ENCODE measurements at regions not wholly inside any gene's neighbourhood (a gene's known extent, or its start where the extent isn't known, plus 50 kb on each side); places are given as distances from the start of the nearest gene placed in this dataset.
"Not testable (repeated sequence)": the region's sequence is repeated elsewhere in the genome, so short reads cannot be mapped to it uniquely, and the experiment has no call there.

DNA sequence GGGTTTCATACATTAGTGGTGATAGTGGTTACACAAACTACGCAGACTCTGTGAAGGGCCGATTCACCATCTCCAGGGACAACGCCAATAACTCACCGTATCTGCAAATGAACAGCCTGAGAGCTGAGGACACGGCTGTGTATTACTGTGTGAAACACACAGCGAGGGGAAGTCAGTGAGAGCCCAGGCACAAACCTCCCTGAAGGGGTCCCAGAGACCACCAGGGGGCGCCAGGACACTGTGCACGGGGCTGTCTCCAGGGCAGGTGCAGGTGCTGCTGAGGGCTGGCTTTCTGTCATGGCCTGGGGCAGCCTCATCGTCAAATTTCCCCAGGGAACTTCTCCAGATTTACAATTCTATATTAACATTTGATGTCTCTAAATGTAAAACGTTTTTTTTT is 184.6 kb upstream of the TP53TG3C start:
- ATAC-seq; intact Hi-C loops (cut with micrococcal nuclease): not testable (repeated sequence)
- DNase-seq: peak; percentile 70

DNA sequence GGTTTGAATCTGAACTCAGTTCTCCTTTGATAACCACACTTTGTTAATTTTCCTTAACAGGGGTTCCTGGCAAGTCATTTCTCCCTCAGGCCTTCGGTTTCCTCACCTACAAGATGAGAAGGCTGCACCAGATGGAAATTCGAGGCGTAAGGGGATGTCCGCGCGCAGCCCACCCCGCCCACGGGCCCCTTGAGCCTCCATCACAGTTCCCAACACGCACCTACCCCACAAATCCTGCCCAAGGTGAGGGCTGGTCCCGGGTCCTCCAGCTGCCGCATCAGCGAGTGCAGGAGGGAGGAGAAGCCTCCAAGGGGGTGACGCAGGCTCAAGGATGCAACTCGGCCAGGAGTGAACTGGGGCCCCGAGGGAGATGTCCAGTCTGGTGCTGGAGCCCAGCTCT is 166.9 kb upstream of the TP53TG3C start:
- intact Hi-C loops (cut with micrococcal nuclease); DNase-seq; ATAC-seq: not testable (repeated sequence)

DNA sequence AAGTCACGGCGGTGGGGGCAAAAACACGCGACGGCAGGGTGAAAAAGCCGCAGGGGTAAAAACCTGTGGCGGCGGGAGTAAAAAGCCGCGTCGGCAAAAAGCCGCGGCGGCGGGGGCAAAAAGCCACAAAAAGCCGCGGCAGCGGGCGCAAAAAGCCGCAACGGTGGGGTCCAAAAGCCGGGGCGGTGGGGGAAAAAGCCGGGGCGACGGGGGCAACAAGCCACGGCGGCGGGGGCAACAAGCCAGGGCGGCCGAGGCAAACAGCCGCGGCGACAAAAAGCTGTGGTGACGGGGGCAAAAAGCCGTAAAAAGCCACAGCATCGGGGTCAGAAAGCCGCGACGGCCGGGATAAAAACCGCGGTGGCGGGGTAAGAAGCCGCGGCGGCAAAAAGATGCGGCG is 166.1 kb upstream of the TP53TG3C start:
- intact Hi-C loops (cut with micrococcal nuclease); DNase-seq; ATAC-seq: not testable (repeated sequence)

DNA sequence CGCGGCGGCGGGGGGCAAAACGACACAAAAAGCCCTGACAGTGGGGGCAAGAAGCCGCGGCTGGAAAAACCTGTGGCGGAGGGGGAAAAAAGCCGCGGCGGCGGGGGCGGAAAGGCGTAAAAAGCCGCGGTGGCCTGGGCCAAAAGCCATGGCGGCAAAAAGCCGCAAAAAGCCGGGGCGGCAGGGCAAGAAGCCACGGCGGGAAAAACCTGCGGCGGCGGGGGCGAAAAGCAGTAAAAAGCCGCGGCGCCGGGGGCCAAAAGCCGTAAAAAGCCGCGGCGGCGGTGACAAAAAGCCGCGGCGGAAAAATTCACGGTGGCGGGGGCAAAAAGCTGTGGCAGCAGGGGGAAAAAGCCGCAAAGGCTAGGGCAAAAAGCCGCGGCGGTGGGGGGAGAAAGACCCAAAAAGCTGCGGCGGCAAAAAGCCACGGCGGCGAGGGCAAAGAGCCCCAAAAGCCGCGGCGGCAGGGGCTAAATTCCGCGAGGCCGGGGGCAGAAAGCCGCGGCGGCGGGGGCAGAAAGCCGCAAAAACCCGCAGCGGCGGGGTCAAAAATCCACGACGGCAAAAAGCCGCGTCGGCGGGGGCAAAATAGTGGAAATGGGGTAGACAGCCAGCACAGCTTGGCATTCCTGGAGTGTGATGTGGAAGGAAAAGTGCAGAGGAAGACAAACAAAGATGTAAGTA is 165.2 kb upstream of the TP53TG3C start:
- DNase-seq; ATAC-seq; intact Hi-C loops (cut with micrococcal nuclease): not testable (repeated sequence)

DNA sequence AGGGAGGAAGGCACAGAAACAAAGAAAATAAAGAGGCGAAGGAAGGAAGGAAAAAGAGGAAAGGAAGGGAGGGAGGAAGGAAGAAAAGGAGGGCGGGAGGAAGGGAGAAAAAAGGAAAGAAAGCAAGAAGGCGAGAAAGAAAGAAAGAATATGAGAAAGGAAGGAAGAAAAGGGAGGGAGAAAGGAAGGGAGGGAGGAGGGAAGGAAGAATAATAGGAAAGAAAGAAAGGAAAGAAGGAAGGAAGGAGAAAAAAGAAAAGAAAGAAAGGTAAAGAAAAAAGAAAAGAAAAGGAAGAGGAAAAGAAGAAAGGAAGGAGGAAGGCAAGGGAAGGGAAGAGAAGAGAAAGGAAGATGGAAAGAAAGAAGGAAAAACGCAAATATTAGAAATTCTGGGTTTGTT is 145.2 kb upstream of the TP53TG3C start:
- intact Hi-C loops (cut with micrococcal nuclease); DNase-seq; ATAC-seq: not testable (repeated sequence)

DNA sequence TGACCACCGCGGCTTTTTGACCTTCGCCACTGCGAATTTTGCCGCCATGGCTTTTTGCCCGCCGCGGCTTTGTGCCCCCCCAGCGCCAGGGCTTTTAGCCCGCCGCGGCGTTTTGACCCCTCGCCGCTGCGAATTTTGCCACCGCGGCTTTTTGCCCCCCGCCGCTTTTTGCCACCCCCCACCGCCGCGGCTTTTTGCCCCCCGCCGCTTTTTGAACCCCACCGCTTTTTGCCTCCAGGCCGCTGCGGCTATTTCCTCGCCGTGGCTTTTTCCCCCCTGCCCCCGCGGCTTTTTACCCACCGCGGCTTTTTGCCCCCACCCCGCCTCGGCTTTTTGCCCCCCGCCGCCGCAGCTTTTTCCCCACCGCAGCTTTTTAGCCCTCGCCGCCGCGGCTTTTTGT is 134.8 kb upstream of the TP53TG3C start:
- intact Hi-C loops (cut with micrococcal nuclease): no loop called here
- ATAC-seq (no peak), DNase-seq (no peak)

DNA sequence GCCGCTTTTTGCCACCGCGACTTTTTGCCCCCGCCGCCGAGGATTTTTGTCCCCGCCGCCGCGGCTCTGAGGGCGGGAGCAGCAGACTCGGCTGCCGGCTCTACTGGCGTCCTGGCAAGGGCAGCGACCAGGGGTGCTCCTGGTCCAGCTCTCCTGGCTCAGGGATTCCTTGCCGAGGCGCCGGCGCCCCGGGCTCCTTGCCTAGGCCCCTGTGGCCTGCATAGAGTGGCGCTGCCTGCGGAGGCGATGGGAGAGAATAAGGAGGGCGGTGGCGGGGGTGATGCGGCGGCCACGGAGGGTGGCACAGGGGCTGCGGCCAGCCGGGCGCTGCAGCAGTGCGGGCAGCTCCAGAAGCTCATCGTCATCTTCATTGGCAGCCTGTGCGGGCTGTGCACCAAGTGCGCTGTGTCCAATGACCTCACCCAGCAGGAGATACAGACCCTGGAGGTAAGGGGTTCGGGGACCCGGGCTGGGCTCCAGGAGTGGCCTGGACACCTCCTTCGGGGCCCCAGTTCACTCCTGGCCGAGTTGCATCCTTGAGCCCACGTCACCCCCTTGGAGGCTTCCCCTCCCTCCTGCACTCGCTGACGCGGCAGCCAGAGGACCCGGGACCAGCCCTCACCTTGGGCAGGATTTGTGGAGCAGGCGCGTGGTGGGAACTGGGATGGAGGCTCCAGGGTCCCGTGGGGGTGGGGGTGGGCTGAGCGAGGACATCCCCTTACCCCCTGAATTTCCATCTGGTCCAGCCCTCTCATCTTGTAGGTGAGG is 134.2 kb upstream of the TP53TG3C start:
- ATAC-seq; intact Hi-C loops (cut with micrococcal nuclease); DNase-seq: not testable (repeated sequence)

DNA sequence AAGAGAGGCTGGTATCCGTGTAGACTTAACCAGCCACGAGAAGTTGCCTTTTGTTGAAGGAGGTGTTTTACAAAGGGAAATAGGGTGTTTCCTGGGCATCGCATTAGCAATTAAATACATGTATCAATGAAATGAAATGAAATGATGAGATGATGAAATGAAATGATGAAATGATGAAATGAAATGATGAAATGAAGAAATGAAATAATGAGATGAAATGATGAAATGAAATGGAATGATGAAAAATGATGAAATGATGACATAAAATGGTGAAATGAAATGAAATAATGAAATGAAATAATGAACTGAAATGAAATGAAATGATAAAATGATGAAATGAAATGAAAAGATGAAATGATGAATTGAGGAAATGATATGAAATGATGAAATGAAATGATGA is 131.3 kb upstream of the TP53TG3C start:
- DNase-seq; intact Hi-C loops (cut with micrococcal nuclease); ATAC-seq: not testable (repeated sequence)

DNA sequence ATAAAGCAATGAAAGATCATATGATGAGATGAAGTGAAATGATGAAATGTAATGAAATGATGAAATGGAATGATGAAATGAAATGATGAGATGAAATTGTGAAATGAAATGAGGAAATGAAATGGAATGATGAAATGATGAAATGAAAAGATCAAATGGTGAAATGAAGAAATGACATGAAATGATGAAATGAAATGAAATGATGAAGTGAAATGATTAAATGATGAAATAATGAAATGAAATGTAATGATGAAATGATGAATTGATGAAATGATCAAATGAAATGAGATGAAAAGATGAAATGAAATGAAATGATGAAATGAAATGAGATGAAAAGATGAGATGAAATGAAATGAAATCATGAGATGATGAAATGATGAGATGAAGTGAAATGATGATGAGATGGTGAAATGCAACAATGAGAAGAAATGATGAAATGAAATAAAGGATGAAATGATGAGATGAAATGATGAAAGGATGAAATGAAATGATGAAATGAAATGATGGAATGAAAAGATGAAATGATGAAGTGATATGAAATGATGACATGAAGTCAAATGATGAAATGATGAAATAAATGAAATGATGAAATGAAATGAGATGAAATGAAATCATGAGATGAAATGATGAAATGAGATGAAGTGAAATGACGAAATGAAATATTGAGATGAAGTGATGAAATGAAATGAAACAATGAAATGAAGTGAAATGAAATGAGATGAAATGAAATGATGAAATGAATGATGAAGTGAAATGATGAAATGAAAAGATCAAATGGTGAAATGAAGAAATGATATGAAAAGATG is 130.5 kb upstream of the TP53TG3C start:
- intact Hi-C loops (cut with micrococcal nuclease); ATAC-seq; DNase-seq: not testable (repeated sequence)

DNA sequence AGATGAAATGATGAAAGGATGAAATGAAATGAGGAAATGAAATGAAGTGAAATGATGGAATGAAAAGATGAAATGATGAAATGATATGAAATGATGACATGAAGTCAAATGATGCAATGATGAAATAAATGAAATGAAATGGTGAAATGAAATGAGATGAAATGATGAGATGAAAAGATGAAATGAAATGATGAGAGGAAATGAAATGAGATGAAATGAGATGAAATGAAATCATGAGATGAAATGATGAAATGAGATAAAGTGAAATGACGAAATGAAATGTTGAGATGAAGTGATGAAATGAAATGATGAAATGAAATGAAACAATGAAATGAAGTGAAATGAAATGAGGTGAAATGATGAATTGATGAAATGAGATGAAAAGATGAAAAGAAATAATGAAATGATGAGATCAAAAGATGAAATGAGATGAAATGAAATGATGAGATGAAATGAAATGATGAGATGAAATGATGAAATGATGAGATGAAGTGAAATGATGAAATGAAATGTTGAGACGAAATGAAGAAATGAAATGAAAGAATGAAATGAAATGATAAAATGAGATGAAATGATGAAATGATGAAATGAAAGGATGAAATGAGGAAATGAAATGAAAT is 129.5 kb upstream of the TP53TG3C start:
- not testable (repeated sequence) for ATAC-seq

More for the DNA sequence above, 129.5 kb upstream of the TP53TG3C start:
- intact Hi-C loops (cut with micrococcal nuclease); DNase-seq: not testable (repeated sequence)

Measured in left ventricle myocardium superior (tissue), 1 donor.